Sigmoid colon (tissue), 6 donors: ENCODE measurements at regions not wholly inside any gene's neighbourhood (a gene's known extent, or its start where the extent isn't known, plus 50 kb on each side); places are given as distances from the start of the nearest gene placed in this dataset.

Experiments
- DNase-seq: peaks from one replicate; pipeline ENCODE4 v3.0.0-alpha.2; 2019
- H3K27ac ChIP-seq, 4 donors: fragments of 200-600 bp; sonication (generic); one replicate each; pipeline ENCODE4 v1.5.1; 2016 to 2019; ENCODE audit warnings: mild to moderate bottlenecking in 1 of 4
- H3K27me3 ChIP-seq, 3 donors: fragments of 200-600 bp; sonication (generic); one replicate each; pipeline ENCODE4 v1.5.1; 2019; ENCODE audit warnings: mild to moderate bottlenecking in 1 of 3
- H3K36me3 ChIP-seq, 4 donors: fragments of 200-600 bp; sonication (generic); one replicate each; pipeline ENCODE4 v1.5.1; 2016 to 2019
- H3K4me1 ChIP-seq, 4 donors: fragments of 200-600 bp; sonication (generic); one replicate each; pipeline ENCODE4 v1.5.1; 2017 to 2019
- H3K4me3 ChIP-seq, 4 donors: fragments of 200-600 bp; sonication (generic); one replicate each; pipeline ENCODE4 v1.5.1; 2017 to 2019; ENCODE audit warnings: mild to moderate bottlenecking in 2 of 4, moderate library complexity in 1 of 4
- H3K9me3 ChIP-seq, 4 donors: fragments of 200-600 bp in 3 of 4; sonication (generic) in 3 of 4; one replicate each; pipeline versions ENCODE4 v1.5.1 to v1.6.1; 2013 to 2019
- CTCF ChIP-seq, 4 experiments: fragments of 450-650 bp in 3 of 4; fragments of 200-600 bp in 1 of 4; IDR thresholded peaks; one replicate each; pipeline ENCODE4 v1.5.1; 2016 to 2019; ENCODE audit warnings: antibody characterized with exemption in 4 of 4, mild to moderate bottlenecking in 3 of 4, moderate library complexity in 2 of 4
- EP300 ChIP-seq, 4 donors: sonication (generic); formaldehyde crosslinking; IDR thresholded peaks; one replicate each; pipeline ENCODE4 v1.6.1; 2017; ENCODE audit warnings: antibody characterized with exemption in 4 of 4
- POLR2A ChIP-seq, 2 donors: fragments of 450-650 bp; IDR thresholded peaks; one replicate each; pipeline ENCODE4 v1.6.1; 2016; ENCODE audit warnings: antibody characterized with exemption in 2 of 2, mild to moderate bottlenecking in 2 of 2, moderate library complexity in 2 of 2
- POLR2AphosphoS5 ChIP-seq, 4 donors: sonication (generic); formaldehyde crosslinking; IDR thresholded peaks; one replicate each; pipeline ENCODE4 v1.6.1; 2017; ENCODE audit warnings: antibody characterized with exemption in 4 of 4
- WGBS, 2 donors: extraction: QIAGEN DNeasy Blood & Tissue Kit; methylation state at CpG; one replicate each; pipeline ENCODE4 v1.1.7; 2013; 5-methylcytosine and 5-hydroxymethylcytosine counted together
- intact Hi-C: fragments of 100-400 bp; cut with DNase I; formaldehyde crosslinking; loops from one replicate; pipeline ENCODE4 v1.15.1; 2023
- donor health status: healthy with polysubstance abuse.
- donor health status: healthy.

GRCh38 chr10:130777507-130778165 is 533.9 kb downstream of the TCERG1L start:
- H3K9me3 ChIP-seq: no peaks in the 10 kb centered on the region
- no peak for TF ChIP-seq EP300 (IDR thresholded peaks at IDR 0.05)
- TF ChIP-seq CTCF (IDR thresholded peaks at IDR 0.05): no peak
- no peak for TF ChIP-seq POLR2AphosphoS5 (IDR thresholded peaks at IDR 0.05)
- TF ChIP-seq POLR2A (IDR thresholded peaks at IDR 0.05): no peak
- H3K36me3 ChIP-seq: no peaks in the 10 kb centered on the region
- 86 to 90% methylated on average over 15 of the region's 15 CpGs for WGBS, 2 donors
- H3K27me3 ChIP-seq: peaks cover 0 to 7% (median 0%) of the 10 kb centered on the region in 3 donors
- peak; percentile 40 for DNase-seq
- H3K4me1 ChIP-seq: no peaks in the 10 kb centered on the region
- no peak overlapping the region for H3K4me3 ChIP-seq
- H3K27ac ChIP-seq: no peak overlapping the region
- intact Hi-C loops: no loop called here

GRCh38 chr10:130778166-130778545 is 533.4 kb downstream of the TCERG1L start:
- Histone ChIP-seq H3K27ac (no peak overlapping the region), H3K36me3 (no peaks in the 10 kb centered on the region), H3K4me1 (no peaks in the 10 kb centered on the region), H3K4me3 (no peak overlapping the region), H3K27me3 (peaks cover 0 to 7% (median 0%) of the 10 kb centered on the region in 3 donors), H3K9me3 (no peaks in the 10 kb centered on the region)
- WGBS, 2 donors: 82 to 84% methylated on average over 7 of the region's 7 CpGs
- intact Hi-C loops: no loop called here
- peak; percentile 19 for DNase-seq
- TF ChIP-seq CTCF (IDR thresholded peaks at IDR 0.05) (no peak), EP300 (IDR thresholded peaks at IDR 0.05) (no peak), POLR2A (IDR thresholded peaks at IDR 0.05) (no peak), POLR2AphosphoS5 (IDR thresholded peaks at IDR 0.05) (no peak)

GRCh38 chr10:130780763-130781162 is 530.8 kb downstream of the TCERG1L start:
- no peaks in the 10 kb centered on the region for H3K27me3 ChIP-seq
- no peaks in the 10 kb centered on the region for H3K36me3 ChIP-seq
- no peaks in the 10 kb centered on the region for H3K4me1 ChIP-seq
- no peak overlapping the region for H3K4me3 ChIP-seq
- intact Hi-C loops: no loop called here
- H3K27ac ChIP-seq: no peak overlapping the region
- DNase-seq: no peak
- TF ChIP-seq POLR2A (IDR thresholded peaks at IDR 0.05): no peak
- TF ChIP-seq EP300 (IDR thresholded peaks at IDR 0.05): no peak
- TF ChIP-seq CTCF (IDR thresholded peaks at IDR 0.05): no peak
- no peak for TF ChIP-seq POLR2AphosphoS5 (IDR thresholded peaks at IDR 0.05)
- 53 to 57% methylated on average over 9 of the region's 9 CpGs for WGBS, 2 donors
- no peaks in the 10 kb centered on the region for H3K9me3 ChIP-seq

GRCh38 chr10:130781206-130781605 is 530.3 kb downstream of the TCERG1L start:
- no peaks in the 10 kb centered on the region for H3K4me1 ChIP-seq
- 79 to 83% methylated on average over 8 of the region's 8 CpGs for WGBS, 2 donors
- no peaks in the 10 kb centered on the region for H3K27me3 ChIP-seq
- H3K9me3 ChIP-seq: no peaks in the 10 kb centered on the region
- intact Hi-C loops: no loop called here
- H3K36me3 ChIP-seq: no peaks in the 10 kb centered on the region
- H3K4me3 ChIP-seq: no peak overlapping the region
- no peak for DNase-seq
- H3K27ac ChIP-seq: no peak overlapping the region
- TF ChIP-seq CTCF (IDR thresholded peaks at IDR 0.05) (no peak), POLR2AphosphoS5 (IDR thresholded peaks at IDR 0.05) (no peak), POLR2A (IDR thresholded peaks at IDR 0.05) (no peak), EP300 (IDR thresholded peaks at IDR 0.05) (no peak)

- Histone ChIP-seq H3K9me3 (no peaks in the 10 kb centered on the region), H3K4me3 (no peak overlapping the region), H3K27ac (no peak overlapping the region), H3K36me3 (no peaks in the 10 kb centered on the region), H3K4me1 (no peaks in the 10 kb centered on the region), H3K27me3 (no peaks in the 10 kb centered on the region)
- 79 to 86% methylated on average over 7 of the region's 7 CpGs for WGBS, 2 donors
- TF ChIP-seq POLR2AphosphoS5 (IDR thresholded peaks at IDR 0.05) (no peak), POLR2A (IDR thresholded peaks at IDR 0.05) (no peak), EP300 (IDR thresholded peaks at IDR 0.05) (no peak), CTCF (IDR thresholded peaks at IDR 0.05) (no peak)
- no peak for DNase-seq
- intact Hi-C loops: no loop called here
Observed at GRCh38 chr10:130781623-130782022, 529.9 kb downstream of the TCERG1L start.
